Ovary (tissue), 3 donors: ENCODE measurements at regions not wholly inside any gene's neighbourhood (a gene's known extent, or its start where the extent isn't known, plus 50 kb on each side); places are given as distances from the start of the nearest gene placed in this dataset.

Source experiments
- CTCF ChIP-seq, 3 donors: fragments of 450-650 bp in 2 of 3; fragments of 200-600 bp in 1 of 3; IDR thresholded peaks; one replicate each; pipeline versions ENCODE4 v1.5.1 to v1.8.0; 2016 to 2022; ENCODE audit warnings: antibody characterized with exemption in 3 of 3, mild to moderate bottlenecking in 1 of 3
- POLR2A ChIP-seq: fragments of 450-650 bp; IDR thresholded peaks from one replicate; pipeline ENCODE4 v1.6.1; 2017; ENCODE audit warnings: antibody characterized with exemption, mild to moderate bottlenecking, moderate library complexity
- donor health status: DM: no; HTN: no; CAD: no.

DNA sequence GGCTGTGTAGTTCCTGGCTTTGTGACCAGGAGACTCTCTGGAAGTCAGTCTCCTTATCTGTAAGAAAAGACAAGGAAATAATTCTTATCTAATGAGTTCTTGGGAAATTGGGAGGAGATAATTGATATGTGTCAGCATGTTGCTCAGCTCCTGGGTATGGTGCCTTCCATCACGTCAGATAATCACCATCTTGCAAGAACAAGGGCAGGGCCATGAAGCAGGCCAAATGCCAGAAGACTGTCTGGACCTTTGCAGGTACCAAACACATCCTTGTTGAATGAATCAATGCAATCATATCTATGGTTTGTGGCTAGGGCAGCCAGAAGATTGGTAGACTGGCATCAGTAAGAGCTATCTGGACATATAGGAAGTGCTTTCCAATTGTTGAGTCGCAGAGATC is 473.5 kb downstream of the TNS1 start:
- no peak for TF ChIP-seq CTCF (IDR thresholded peaks at IDR 0.05)
- no peak for TF ChIP-seq POLR2A
